Fibroblast of mammary gland (primary cell): ENCODE measurements at regions not wholly inside any gene's neighbourhood (a gene's known extent, or its start where the extent isn't known, plus 50 kb on each side); places are given as distances from the start of the nearest gene placed in this dataset.
"Not testable (repeated sequence)": the region's sequence is repeated elsewhere in the genome, so short reads cannot be mapped to it uniquely, and the experiment has no call there.

Experiments used
- DNase-seq: peaks from one replicate; pipeline ENCODE4 v3.0.0-alpha.2; 2010; ENCODE audit warnings: low read depth
- H3K4me3 ChIP-seq: 2 replicates; pipeline ENCODE4 v1.5.1; 2011; ENCODE audit warnings: low read depth, mild to moderate bottlenecking, low read length, moderate library complexity; ENCODE audit not compliant: control insufficient read depth
- TF ChIP-seq, protein P1 (sequence below): conservative IDR thresholded peaks from 2 replicates; pipeline ENCODE4 v1.5.1; 2011; ENCODE audit warnings: low read depth, low read length, inconsistent platforms; ENCODE audit not compliant: control insufficient read depth, insufficient read depth

DNA sequence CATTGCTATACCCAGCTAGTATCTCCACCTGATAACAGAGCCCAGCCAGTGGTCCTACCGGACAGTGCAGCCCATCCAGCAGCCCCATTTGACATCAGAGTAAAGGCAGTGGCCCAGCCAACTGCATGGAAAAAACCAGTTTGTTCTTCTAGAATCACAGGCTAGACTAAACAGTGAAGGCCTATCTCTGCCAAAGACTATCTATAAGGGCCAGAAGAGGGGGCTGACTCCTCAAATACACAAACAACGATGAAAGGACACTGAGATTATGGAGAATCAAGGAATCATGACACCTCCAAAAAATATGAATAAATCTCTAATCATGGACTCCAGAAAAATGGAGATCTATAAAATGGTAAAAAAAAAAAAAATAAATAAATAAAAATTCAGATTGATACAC, 546.4 kb upstream of the HTR2C start:
- no peak overlapping the region for H3K4me3 ChIP-seq
- no peak for DNase-seq
- TF ChIP-seq, protein P1, sequence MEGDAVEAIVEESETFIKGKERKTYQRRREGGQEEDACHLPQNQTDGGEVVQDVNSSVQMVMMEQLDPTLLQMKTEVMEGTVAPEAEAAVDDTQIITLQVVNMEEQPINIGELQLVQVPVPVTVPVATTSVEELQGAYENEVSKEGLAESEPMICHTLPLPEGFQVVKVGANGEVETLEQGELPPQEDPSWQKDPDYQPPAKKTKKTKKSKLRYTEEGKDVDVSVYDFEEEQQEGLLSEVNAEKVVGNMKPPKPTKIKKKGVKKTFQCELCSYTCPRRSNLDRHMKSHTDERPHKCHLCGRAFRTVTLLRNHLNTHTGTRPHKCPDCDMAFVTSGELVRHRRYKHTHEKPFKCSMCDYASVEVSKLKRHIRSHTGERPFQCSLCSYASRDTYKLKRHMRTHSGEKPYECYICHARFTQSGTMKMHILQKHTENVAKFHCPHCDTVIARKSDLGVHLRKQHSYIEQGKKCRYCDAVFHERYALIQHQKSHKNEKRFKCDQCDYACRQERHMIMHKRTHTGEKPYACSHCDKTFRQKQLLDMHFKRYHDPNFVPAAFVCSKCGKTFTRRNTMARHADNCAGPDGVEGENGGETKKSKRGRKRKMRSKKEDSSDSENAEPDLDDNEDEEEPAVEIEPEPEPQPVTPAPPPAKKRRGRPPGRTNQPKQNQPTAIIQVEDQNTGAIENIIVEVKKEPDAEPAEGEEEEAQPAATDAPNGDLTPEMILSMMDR, result no peak

GRCh38 chrX:114028907-114029662, 554.8 kb upstream of the HTR2C start:
- DNase-seq, result no peak

DNA sequence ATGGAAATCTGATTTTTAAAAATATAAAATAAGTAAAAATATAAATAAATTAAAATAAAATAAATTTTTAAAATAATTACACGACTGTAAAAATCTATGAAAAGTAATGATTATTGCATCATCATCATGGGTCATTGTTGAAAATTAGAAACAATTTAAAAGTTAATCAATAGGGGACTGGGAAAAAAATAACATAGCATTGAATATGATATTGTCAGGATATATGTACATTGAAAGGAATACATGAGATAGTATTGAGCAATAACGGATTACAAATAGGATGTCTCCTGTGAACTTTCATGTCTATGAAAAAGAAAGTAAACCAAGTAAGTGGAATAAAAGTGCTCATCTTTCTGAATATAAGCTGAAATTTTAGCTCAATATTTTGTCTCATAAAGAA, 566.8 kb upstream of the HTR2C start:
- no peak for DNase-seq
- H3K4me3 ChIP-seq, result no peak overlapping the region
- TF ChIP-seq, protein P1, result no peak

More at GRCh38 chrX:114028907-114029662, 554.8 kb upstream of the HTR2C start:
- TF ChIP-seq, protein P1, result no peak
- no peak overlapping the region for H3K4me3 ChIP-seq

DNA sequence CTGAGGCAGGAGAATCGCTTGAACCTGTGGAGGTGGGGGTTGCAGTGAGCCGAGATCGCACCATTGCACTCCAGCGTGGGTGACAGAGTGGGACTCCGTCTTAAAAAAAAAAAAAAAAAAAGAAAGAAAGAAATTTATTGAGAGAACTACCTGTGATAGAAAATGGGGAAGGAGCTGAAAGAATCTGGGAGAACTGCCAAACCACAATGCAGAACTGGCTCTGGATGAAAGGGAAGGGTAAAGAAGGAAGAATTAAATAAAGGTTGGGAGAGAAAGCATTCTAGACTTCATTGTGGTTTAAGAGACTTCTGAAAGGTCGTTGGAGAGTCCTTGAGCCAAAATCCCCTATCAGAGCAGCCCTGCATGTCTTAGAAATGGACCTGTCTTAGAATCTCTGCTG, 567.9 kb upstream of the HTR2C start:
- TF ChIP-seq, protein P1, result no peak
- no peak overlapping the region for H3K4me3 ChIP-seq
- DNase-seq, result no peak

GRCh38 chrX:114006664-114007063, 577.2 kb upstream of the HTR2C start:
- TF ChIP-seq, protein P1, result no peak
- H3K4me3 ChIP-seq, result no peak overlapping the region
- no peak for DNase-seq

GRCh38 chrX:113996781-113997180, 587.1 kb upstream of the HTR2C start:
- TF ChIP-seq, protein P1, result no peak
- H3K4me3 ChIP-seq, result no peak overlapping the region
- DNase-seq, result no peak

DNA sequence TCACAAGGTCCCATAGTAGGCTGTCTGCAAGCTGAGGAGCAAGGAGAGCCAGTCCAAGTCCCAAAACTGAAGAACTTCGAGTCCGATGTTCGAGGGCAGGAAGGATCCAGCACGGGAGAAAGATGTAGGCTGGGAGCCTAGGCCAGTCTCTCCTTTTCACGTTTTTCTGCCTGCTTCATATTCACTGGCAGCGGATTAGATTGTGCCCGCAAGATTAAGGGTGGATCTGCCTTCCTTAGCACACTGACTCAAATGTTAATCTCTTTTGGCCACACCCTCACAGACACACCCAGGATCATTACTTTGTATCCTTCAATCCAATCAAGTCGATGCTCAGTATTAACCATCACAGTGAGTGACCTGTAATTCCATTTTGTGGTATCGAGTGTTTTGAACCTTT, 592.2 kb upstream of the HTR2C start:
- DNase-seq, H3K4me3 ChIP-seq: not testable (repeated sequence)

GRCh38 chrX:113990669-113991068, 593.2 kb upstream of the HTR2C start:
- not testable (repeated sequence) for H3K4me3 ChIP-seq, DNase-seq

DNA sequence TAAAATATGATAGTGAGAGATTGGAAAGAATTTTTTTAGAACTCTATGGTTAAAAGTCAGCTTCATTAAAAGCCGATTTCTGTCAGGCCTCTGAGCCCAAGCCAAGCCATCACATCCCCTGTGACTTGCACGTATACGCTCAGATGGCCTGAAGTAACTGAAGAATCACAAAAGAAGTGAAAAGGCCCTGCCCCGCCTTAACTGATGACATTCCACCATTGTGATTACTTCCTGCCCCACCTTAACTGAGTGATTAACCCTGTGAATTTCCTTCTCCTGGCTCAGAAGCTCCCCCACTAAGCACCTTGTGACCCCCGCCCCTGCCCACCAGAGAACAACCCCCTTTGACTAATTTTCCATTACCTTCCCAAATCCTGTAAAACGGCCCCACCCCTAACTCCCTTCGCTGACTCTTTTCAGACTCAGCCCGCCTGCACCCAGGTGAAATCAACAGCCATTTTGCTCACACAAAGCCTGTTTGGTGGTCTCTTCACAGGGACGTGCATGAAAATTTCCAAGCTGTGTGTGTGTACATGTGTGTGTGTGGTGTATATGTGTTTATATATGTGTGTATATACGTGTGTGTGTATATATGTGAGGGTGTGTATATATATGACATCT, 595.5 kb upstream of the HTR2C start:
- not testable (repeated sequence) for DNase-seq, H3K4me3 ChIP-seq
